ENCODE measurements at regions not wholly inside any gene's neighbourhood (a gene's known extent, or its start where the extent isn't known, plus 50 kb on each side); places are given as distances from the start of the nearest gene placed in this dataset.

- DNase-seq (ENCODE audit: low read depth, low spot score) = no peak
- no peak overlapping the region for H3K4me3 ChIP-seq
- H3K9ac ChIP-seq (ENCODE audit: insufficient read length) = no peak overlapping the region
- H3K36me3 ChIP-seq (ENCODE audit: insufficient read depth, low read length) = no peaks in the 10 kb centered on the region
- TF ChIP-seq POLR2AphosphoS5 (IDR thresholded peaks at IDR 0.05; ENCODE audit: borderline replicate concordance, low read depth, low read length) = no peak
- no peak for TF ChIP-seq FOXP2 (optimal IDR thresholded peaks at IDR 0.05; ENCODE audit: control extremely low read depth, extremely low read length, insufficient read depth)
- no peak for TF ChIP-seq EZH2 (IDR thresholded peaks at IDR 0.05)
- H3K9me3 ChIP-seq (ENCODE audit: low read depth, low read length) = no peaks in the 10 kb centered on the region
- no peak overlapping the region for H3K27ac ChIP-seq
Measured at GRCh38 chr12:81896771-81897170, 137.6 kb upstream of the PPFIA2 start.

GRCh38 chr12:81888961-81889360, 129.8 kb upstream of the PPFIA2 start:
- H3K9me3 ChIP-seq (ENCODE audit: low read depth, low read length) = no peaks in the 10 kb centered on the region
- no peak overlapping the region for H3K4me3 ChIP-seq
- TF ChIP-seq EZH2 (IDR thresholded peaks at IDR 0.05) (no peak), FOXP2 (optimal IDR thresholded peaks at IDR 0.05; ENCODE audit: control extremely low read depth, extremely low read length, insufficient read depth) (no peak), POLR2AphosphoS5 (IDR thresholded peaks at IDR 0.05; ENCODE audit: borderline replicate concordance, low read depth, low read length) (no peak)
- H3K9ac ChIP-seq (ENCODE audit: insufficient read length) = no peak overlapping the region
- H3K36me3 ChIP-seq (ENCODE audit: insufficient read depth, low read length) = no peaks in the 10 kb centered on the region
- peak overlapping the region; percentile 40 for H3K27ac ChIP-seq
- no peak for DNase-seq (ENCODE audit: low read depth, low spot score)

- Histone ChIP-seq H3K9ac (ENCODE audit: insufficient read length) (no peak overlapping the region), H3K4me3 (no peak overlapping the region), H3K36me3 (ENCODE audit: insufficient read depth, low read length) (no peaks in the 10 kb centered on the region), H3K9me3 (ENCODE audit: low read depth, low read length) (no peaks in the 10 kb centered on the region), H3K27ac (peak overlapping the region; percentile 75)
- TF ChIP-seq FOXP2 (optimal IDR thresholded peaks at IDR 0.05; ENCODE audit: control extremely low read depth, extremely low read length, insufficient read depth) (no peak), EZH2 (IDR thresholded peaks at IDR 0.05) (no peak), POLR2AphosphoS5 (IDR thresholded peaks at IDR 0.05; ENCODE audit: borderline replicate concordance, low read depth, low read length) (no peak)
- DNase-seq (ENCODE audit: low read depth, low spot score) = peak; percentile 44
Measured at GRCh38 chr12:81888106-81888740, 129.1 kb upstream of the PPFIA2 start.

GRCh38 chr12:81874586-81874985, 115.4 kb upstream of the PPFIA2 start:
- no peak for DNase-seq (ENCODE audit: low read depth, low spot score)
- no peaks in the 10 kb centered on the region for H3K9me3 ChIP-seq (ENCODE audit: low read depth, low read length)
- TF ChIP-seq EZH2 (IDR thresholded peaks at IDR 0.05) = no peak
- no peak for TF ChIP-seq POLR2AphosphoS5 (IDR thresholded peaks at IDR 0.05; ENCODE audit: borderline replicate concordance, low read depth, low read length)
- TF ChIP-seq FOXP2 (optimal IDR thresholded peaks at IDR 0.05; ENCODE audit: control extremely low read depth, extremely low read length, insufficient read depth) = no peak
- no peak overlapping the region for H3K9ac ChIP-seq (ENCODE audit: insufficient read length)
- H3K4me3 ChIP-seq = no peak overlapping the region
- no peaks in the 10 kb centered on the region for H3K36me3 ChIP-seq (ENCODE audit: insufficient read depth, low read length)
- H3K27ac ChIP-seq = no peak overlapping the region

GRCh38 chr12:81874166-81874565, 115.0 kb upstream of the PPFIA2 start:
- no peaks in the 10 kb centered on the region for H3K9me3 ChIP-seq (ENCODE audit: low read depth, low read length)
- TF ChIP-seq EZH2 (IDR thresholded peaks at IDR 0.05) (no peak), FOXP2 (optimal IDR thresholded peaks at IDR 0.05; ENCODE audit: control extremely low read depth, extremely low read length, insufficient read depth) (no peak)
- no peaks in the 10 kb centered on the region for H3K36me3 ChIP-seq (ENCODE audit: insufficient read depth, low read length)
- no peak overlapping the region for H3K27ac ChIP-seq
- no peak overlapping the region for H3K9ac ChIP-seq (ENCODE audit: insufficient read length)
- DNase-seq (ENCODE audit: low read depth, low spot score) = no peak
- H3K4me3 ChIP-seq = no peak overlapping the region

GRCh38 chr12:81872400-81872799, 113.2 kb upstream of the PPFIA2 start:
- Histone ChIP-seq H3K9me3 (ENCODE audit: low read depth, low read length) (no peaks in the 10 kb centered on the region), H3K27ac (no peak overlapping the region), H3K4me3 (no peak overlapping the region), H3K9ac (ENCODE audit: insufficient read length) (no peak overlapping the region), H3K36me3 (ENCODE audit: insufficient read depth, low read length) (no peaks in the 10 kb centered on the region)
- no peak for DNase-seq (ENCODE audit: low read depth, low spot score)
- TF ChIP-seq POLR2AphosphoS5 (IDR thresholded peaks at IDR 0.05; ENCODE audit: borderline replicate concordance, low read depth, low read length) (no peak), FOXP2 (optimal IDR thresholded peaks at IDR 0.05; ENCODE audit: control extremely low read depth, extremely low read length, insufficient read depth) (no peak), EZH2 (IDR thresholded peaks at IDR 0.05) (no peak)

- Histone ChIP-seq H3K4me3 (no peak overlapping the region), H3K27ac (no peak overlapping the region), H3K9me3 (ENCODE audit: low read depth, low read length) (no peaks in the 10 kb centered on the region), H3K9ac (ENCODE audit: insufficient read length) (no peak overlapping the region), H3K36me3 (ENCODE audit: insufficient read depth, low read length) (no peaks in the 10 kb centered on the region)
- no peak for DNase-seq (ENCODE audit: low read depth, low spot score)
- TF ChIP-seq EZH2 (IDR thresholded peaks at IDR 0.05) = no peak
- no peak for TF ChIP-seq FOXP2 (optimal IDR thresholded peaks at IDR 0.05; ENCODE audit: control extremely low read depth, extremely low read length, insufficient read depth)
- TF ChIP-seq POLR2AphosphoS5 (IDR thresholded peaks at IDR 0.05; ENCODE audit: borderline replicate concordance, low read depth, low read length) = no peak
Measured at GRCh38 chr12:81866081-81866480, 106.9 kb upstream of the PPFIA2 start.

- Histone ChIP-seq H3K9me3 (ENCODE audit: low read depth, low read length) (no peaks in the 10 kb centered on the region), H3K9ac (ENCODE audit: insufficient read length) (no peak overlapping the region), H3K36me3 (ENCODE audit: insufficient read depth, low read length) (no peaks in the 10 kb centered on the region), H3K4me3 (no peak overlapping the region), H3K27ac (no peak overlapping the region)
- no peak for DNase-seq (ENCODE audit: low read depth, low spot score)
- TF ChIP-seq POLR2AphosphoS5 (IDR thresholded peaks at IDR 0.05; ENCODE audit: borderline replicate concordance, low read depth, low read length) = no peak
- no peak for TF ChIP-seq EZH2 (IDR thresholded peaks at IDR 0.05)
Measured at GRCh38 chr12:81863406-81863805, 104.3 kb upstream of the PPFIA2 start.

GRCh38 chr12:81859521-81859920, 100.4 kb upstream of the PPFIA2 start:
- peak; percentile 72 for DNase-seq (ENCODE audit: low read depth, low spot score)
- H3K27ac ChIP-seq = no peak overlapping the region
- no peaks in the 10 kb centered on the region for H3K36me3 ChIP-seq (ENCODE audit: insufficient read depth, low read length)
- no peaks in the 10 kb centered on the region for H3K9me3 ChIP-seq (ENCODE audit: low read depth, low read length)
- H3K9ac ChIP-seq (ENCODE audit: insufficient read length) = no peak overlapping the region
- peak overlapping the region; percentile 2; the same call in 1 of the 2 replicates for H3K4me3 ChIP-seq
- no peak for TF ChIP-seq EZH2 (IDR thresholded peaks at IDR 0.05)
- TF ChIP-seq POLR2AphosphoS5 (IDR thresholded peaks at IDR 0.05; ENCODE audit: borderline replicate concordance, low read depth, low read length) = peak; percentile 29; the same call in 1 of the 2 replicates
